ENCODE measurements at regions not wholly inside any gene's neighbourhood (a gene's known extent, or its start where the extent isn't known, plus 50 kb on each side); places are given as distances from the start of the nearest gene placed in this dataset.

GRCh38 chr2:18455236-18455862 is 105.1 kb downstream of the RDH14 start:
- DNase-seq (ENCODE audit: low read depth) = no peak
- peak; percentile 49 for TF ChIP-seq CTCF (IDR thresholded peaks at IDR 0.05; ENCODE audit: control insufficient read depth, insufficient read depth, low read depth, low read length, missing control alignments)
- H3K4me3 ChIP-seq (ENCODE audit: control insufficient read depth, low read depth, low read length) = no peak overlapping the region

- TF ChIP-seq CTCF (IDR thresholded peaks at IDR 0.05; ENCODE audit: control insufficient read depth, insufficient read depth, low read depth, low read length, missing control alignments) = no peak
- DNase-seq (ENCODE audit: low read depth) = no peak
- H3K4me3 ChIP-seq (ENCODE audit: control insufficient read depth, low read depth, low read length) = no peak overlapping the region
Observed at GRCh38 chr2:18454692-18455235, 105.7 kb downstream of the RDH14 start.

- H3K4me3 ChIP-seq (ENCODE audit: control insufficient read depth, low read depth, low read length) = no peak overlapping the region
- no peak for DNase-seq (ENCODE audit: low read depth)
- no peak for TF ChIP-seq CTCF (IDR thresholded peaks at IDR 0.05; ENCODE audit: control insufficient read depth, insufficient read depth, low read depth, low read length, missing control alignments)
Observed at GRCh38 chr2:18446715-18447114, 113.7 kb downstream of the RDH14 start.

GRCh38 chr2:18445433-18446320 is 114.8 kb downstream of the RDH14 start:
- H3K4me3 ChIP-seq (ENCODE audit: control insufficient read depth, low read depth, low read length) = no peak overlapping the region
- no peak for TF ChIP-seq CTCF (IDR thresholded peaks at IDR 0.05; ENCODE audit: control insufficient read depth, insufficient read depth, low read depth, low read length, missing control alignments)
- DNase-seq (ENCODE audit: low read depth) = no peak

GRCh38 chr2:18444806-18445205 is 115.6 kb downstream of the RDH14 start:
- TF ChIP-seq CTCF (IDR thresholded peaks at IDR 0.05; ENCODE audit: control insufficient read depth, insufficient read depth, low read depth, low read length, missing control alignments) = no peak
- DNase-seq (ENCODE audit: low read depth) = no peak
- H3K4me3 ChIP-seq (ENCODE audit: control insufficient read depth, low read depth, low read length) = no peak overlapping the region

- DNase-seq (ENCODE audit: low read depth) = no peak
- no peak overlapping the region for H3K4me3 ChIP-seq (ENCODE audit: control insufficient read depth, low read depth, low read length)
- no peak for TF ChIP-seq CTCF (IDR thresholded peaks at IDR 0.05; ENCODE audit: control insufficient read depth, insufficient read depth, low read depth, low read length, missing control alignments)
Observed at GRCh38 chr2:18441583-18441982, 118.9 kb downstream of the RDH14 start.

All from AG09309 (cell line).